ENCODE measurements at regions not wholly inside any gene's neighbourhood (a gene's known extent, or its start where the extent isn't known, plus 50 kb on each side); places are given as distances from the start of the nearest gene placed in this dataset.

DNA sequence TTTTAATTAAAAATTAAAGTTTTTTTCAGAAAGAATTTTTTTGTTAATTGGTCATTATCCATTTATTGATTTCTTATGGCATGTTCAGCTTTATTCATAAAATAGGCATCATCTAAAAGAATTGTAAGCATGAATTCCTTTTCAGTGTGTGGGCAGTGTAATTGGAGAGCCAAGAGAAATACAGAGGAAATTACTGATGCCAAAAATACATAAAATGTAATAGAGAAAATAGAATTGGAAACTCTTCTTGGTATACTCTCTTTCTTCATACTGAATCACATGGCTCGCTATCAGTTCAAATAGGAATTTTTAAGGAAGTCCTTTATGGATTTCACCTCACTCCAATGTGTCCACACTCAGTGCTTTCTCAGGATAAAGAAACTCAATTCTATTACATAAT is 663.6 kb upstream of the NRXN1 start:
- Histone ChIP-seq H3K79me2 (no peaks in the 10 kb centered on the region), H3K36me3 (ENCODE audit: control insufficient read depth, insufficient read depth, low read length) (no peaks in the 10 kb centered on the region), H3K9ac (no peak overlapping the region), H3K4me3 (ENCODE audit: low read depth, low read length) (no peak overlapping the region), H2AFZ (no peak overlapping the region), H3K9me3 (ENCODE audit: control insufficient read depth, low read length) (no peaks in the 10 kb centered on the region), H3K27ac (no peak overlapping the region), H3K4me2 (ENCODE audit: low read length) (no peak overlapping the region), H3K4me1 (no peaks in the 10 kb centered on the region), H3K27me3 (ENCODE audit: control insufficient read depth, insufficient read depth, low read length) (no peaks in the 10 kb centered on the region)
- TF ChIP-seq, protein P1, sequence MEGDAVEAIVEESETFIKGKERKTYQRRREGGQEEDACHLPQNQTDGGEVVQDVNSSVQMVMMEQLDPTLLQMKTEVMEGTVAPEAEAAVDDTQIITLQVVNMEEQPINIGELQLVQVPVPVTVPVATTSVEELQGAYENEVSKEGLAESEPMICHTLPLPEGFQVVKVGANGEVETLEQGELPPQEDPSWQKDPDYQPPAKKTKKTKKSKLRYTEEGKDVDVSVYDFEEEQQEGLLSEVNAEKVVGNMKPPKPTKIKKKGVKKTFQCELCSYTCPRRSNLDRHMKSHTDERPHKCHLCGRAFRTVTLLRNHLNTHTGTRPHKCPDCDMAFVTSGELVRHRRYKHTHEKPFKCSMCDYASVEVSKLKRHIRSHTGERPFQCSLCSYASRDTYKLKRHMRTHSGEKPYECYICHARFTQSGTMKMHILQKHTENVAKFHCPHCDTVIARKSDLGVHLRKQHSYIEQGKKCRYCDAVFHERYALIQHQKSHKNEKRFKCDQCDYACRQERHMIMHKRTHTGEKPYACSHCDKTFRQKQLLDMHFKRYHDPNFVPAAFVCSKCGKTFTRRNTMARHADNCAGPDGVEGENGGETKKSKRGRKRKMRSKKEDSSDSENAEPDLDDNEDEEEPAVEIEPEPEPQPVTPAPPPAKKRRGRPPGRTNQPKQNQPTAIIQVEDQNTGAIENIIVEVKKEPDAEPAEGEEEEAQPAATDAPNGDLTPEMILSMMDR (IDR thresholded peaks at IDR 0.05), result no peak

DNA sequence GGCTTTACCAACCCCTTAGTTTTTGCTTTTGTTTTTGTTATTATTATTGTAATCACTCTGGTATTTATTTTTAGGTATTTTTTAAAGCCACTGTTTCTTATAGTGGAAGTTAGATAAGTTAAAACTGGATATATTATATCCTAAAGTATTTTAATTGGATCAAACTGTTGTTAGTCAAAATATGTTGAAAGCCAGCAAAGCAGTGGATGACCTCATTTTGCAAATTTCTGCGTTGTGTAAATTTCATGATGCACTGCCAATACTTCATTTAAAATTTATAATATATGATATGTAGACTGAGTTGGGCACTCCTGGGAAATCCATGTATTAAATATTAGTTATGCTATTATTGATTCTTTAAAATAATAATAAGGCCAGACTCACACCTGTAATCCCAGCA is 661.7 kb upstream of the NRXN1 start:
- H3K4me1 ChIP-seq, result no peaks in the 10 kb centered on the region
- no peak overlapping the region for H3K4me3 ChIP-seq (ENCODE audit: low read depth, low read length)
- TF ChIP-seq, protein P1 (IDR thresholded peaks at IDR 0.05), result no peak
- no peaks in the 10 kb centered on the region for H3K27me3 ChIP-seq (ENCODE audit: control insufficient read depth, insufficient read depth, low read length)
- H3K27ac ChIP-seq, result no peak overlapping the region
- no peaks in the 10 kb centered on the region for H3K79me2 ChIP-seq
- no peaks in the 10 kb centered on the region for H3K9me3 ChIP-seq (ENCODE audit: control insufficient read depth, low read length)
- no peak overlapping the region for H3K9ac ChIP-seq
- no peak overlapping the region for H3K4me2 ChIP-seq (ENCODE audit: low read length)
- H2AFZ ChIP-seq, result no peak overlapping the region
- no peaks in the 10 kb centered on the region for H3K36me3 ChIP-seq (ENCODE audit: control insufficient read depth, insufficient read depth, low read length)

DNA sequence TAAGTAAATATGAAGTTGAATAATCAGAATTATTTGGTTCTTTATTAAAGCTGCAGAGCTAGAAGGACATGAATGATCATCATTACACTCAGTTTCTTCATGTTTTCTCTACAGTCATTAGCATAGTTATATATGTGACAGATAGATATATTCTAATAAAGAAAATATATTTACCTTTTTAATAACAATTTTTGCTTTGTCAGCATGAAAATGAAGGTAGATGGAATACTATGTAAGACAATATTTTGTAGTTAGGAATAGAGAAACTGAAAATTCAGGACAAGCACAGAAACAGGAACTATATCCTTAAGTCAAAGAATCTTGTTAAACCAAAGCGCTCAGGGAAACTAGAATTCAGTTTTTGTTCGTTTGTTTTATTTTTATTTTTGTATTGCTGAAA is 649.9 kb upstream of the NRXN1 start:
- Histone ChIP-seq H3K36me3 (ENCODE audit: control insufficient read depth, insufficient read depth, low read length) (no peaks in the 10 kb centered on the region), H3K27me3 (ENCODE audit: control insufficient read depth, insufficient read depth, low read length) (no peaks in the 10 kb centered on the region), H3K4me2 (ENCODE audit: low read length) (no peak overlapping the region), H3K9ac (no peak overlapping the region), H3K27ac (no peak overlapping the region), H3K9me3 (ENCODE audit: control insufficient read depth, low read length) (peaks cover 3% of the 10 kb centered on the region), H2AFZ (no peak overlapping the region), H3K79me2 (no peaks in the 10 kb centered on the region), H3K4me3 (ENCODE audit: low read depth, low read length) (no peak overlapping the region), H3K4me1 (no peaks in the 10 kb centered on the region)
- TF ChIP-seq, protein P1 (IDR thresholded peaks at IDR 0.05), result no peak

DNA sequence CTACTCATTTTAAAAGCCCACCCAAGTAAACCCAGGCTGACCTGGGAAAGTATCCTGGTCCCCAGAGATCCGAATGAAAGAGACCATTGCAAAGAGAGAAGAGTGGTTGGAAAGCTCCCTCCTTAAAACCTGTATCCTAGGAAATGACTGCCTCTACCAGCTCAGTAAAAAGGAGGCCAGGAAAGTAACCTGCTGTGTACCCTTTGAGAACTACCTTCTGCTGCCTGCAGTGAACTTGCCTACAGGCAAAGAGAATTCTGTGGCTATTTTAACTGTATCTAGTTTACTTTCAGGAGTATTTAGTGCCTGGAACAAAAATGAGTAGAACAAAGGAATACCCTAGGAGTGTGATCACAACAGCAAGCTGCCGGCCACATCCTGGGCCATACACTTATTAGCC is 641.7 kb upstream of the NRXN1 start:
- Histone ChIP-seq H3K4me3 (ENCODE audit: low read depth, low read length) (no peak overlapping the region), H3K27ac (no peak overlapping the region), H2AFZ (no peak overlapping the region), H3K79me2 (no peaks in the 10 kb centered on the region), H3K9me3 (ENCODE audit: control insufficient read depth, low read length) (no peaks in the 10 kb centered on the region), H3K9ac (no peak overlapping the region), H3K4me2 (ENCODE audit: low read length) (no peak overlapping the region), H3K36me3 (ENCODE audit: control insufficient read depth, insufficient read depth, low read length) (no peaks in the 10 kb centered on the region), H3K4me1 (no peaks in the 10 kb centered on the region), H3K27me3 (ENCODE audit: control insufficient read depth, insufficient read depth, low read length) (no peaks in the 10 kb centered on the region)
- TF ChIP-seq, protein P1 (IDR thresholded peaks at IDR 0.05), result no peak

DNA sequence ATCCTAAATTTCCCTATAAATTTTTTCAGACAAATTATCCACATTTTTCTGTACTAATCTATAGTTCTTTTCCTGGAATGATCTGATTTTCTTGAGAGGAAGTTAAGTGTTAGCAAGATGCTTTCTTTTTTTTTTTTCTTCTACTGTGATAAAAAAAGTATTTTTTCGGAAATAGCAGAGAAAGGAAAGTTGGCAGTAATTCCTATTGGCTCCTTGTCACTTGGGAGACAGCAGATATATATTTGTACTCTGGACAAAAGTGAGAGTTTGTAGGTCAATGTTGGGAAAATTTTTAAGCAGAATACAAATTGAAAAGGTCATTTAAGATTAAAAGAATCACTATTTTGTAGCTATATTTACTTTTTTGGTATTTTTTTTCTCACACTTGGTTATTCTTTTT is 635.7 kb upstream of the NRXN1 start:
- H3K4me1 ChIP-seq, result no peaks in the 10 kb centered on the region
- no peaks in the 10 kb centered on the region for H3K79me2 ChIP-seq
- H3K36me3 ChIP-seq (ENCODE audit: control insufficient read depth, insufficient read depth, low read length), result no peaks in the 10 kb centered on the region
- no peaks in the 10 kb centered on the region for H3K27me3 ChIP-seq (ENCODE audit: control insufficient read depth, insufficient read depth, low read length)
- TF ChIP-seq, protein P1 (IDR thresholded peaks at IDR 0.05), result no peak
- no peak overlapping the region for H3K9ac ChIP-seq
- no peak overlapping the region for H3K27ac ChIP-seq
- no peak overlapping the region for H3K4me2 ChIP-seq (ENCODE audit: low read length)
- no peak overlapping the region for H3K4me3 ChIP-seq (ENCODE audit: low read depth, low read length)
- H2AFZ ChIP-seq, result no peak overlapping the region
- H3K9me3 ChIP-seq (ENCODE audit: control insufficient read depth, low read length), result no peaks in the 10 kb centered on the region

Data from parathyroid adenoma (tissue), 2 donors.